Smooth muscle cell (in vitro differentiated cells): ENCODE measurements at regions not wholly inside any gene's neighbourhood (a gene's known extent, or its start where the extent isn't known, plus 50 kb on each side); places are given as distances from the start of the nearest gene placed in this dataset.

Experiments
- DNase-seq: peaks from one replicate; lab custom pipeline; 2025; ENCODE audit not compliant: unreplicated experiment; lab: John Stamatoyannopoulos, UW
- H2AFZ ChIP-seq: fragments of 200-600 bp; sonication (generic); 2 replicates; pipeline ENCODE4 v1.6.0; 2016; ENCODE audit warnings: antibody characterized with exemption, low read depth, mild to moderate bottlenecking
- H3F3A ChIP-seq: fragments of 200-600 bp; sonication (generic); 2 replicates; pipeline ENCODE4 v1.6.0; 2017; ENCODE audit warnings: antibody characterized with exemption, low read depth
- H3K27ac ChIP-seq: fragments of 200-600 bp; sonication (generic); 2 replicates; pipeline ENCODE4 v1.5.1; 2016; ENCODE audit warnings: low read depth, mild to moderate bottlenecking
- H3K27me3 ChIP-seq: fragments of 200-600 bp; sonication (generic); 2 replicates; pipeline ENCODE4 v1.6.1; 2016; ENCODE audit warnings: low read depth, mild to moderate bottlenecking
- H3K36me3 ChIP-seq: fragments of 200-600 bp; sonication (generic); 2 replicates; pipeline ENCODE4 v1.5.1; 2016; ENCODE audit warnings: low read depth
- H3K4me1 ChIP-seq: fragments of 200-600 bp; sonication (generic); 2 replicates; pipeline ENCODE4 v1.5.1; 2016; ENCODE audit warnings: low read depth
- H3K4me2 ChIP-seq: fragments of 200-600 bp; sonication (generic); 2 replicates; pipeline ENCODE4 v1.6.0; 2016; ENCODE audit warnings: mild to moderate bottlenecking
- H3K4me3 ChIP-seq: fragments of 200-600 bp; sonication (generic); 2 replicates; pipeline ENCODE4 v1.5.1; 2016; ENCODE audit warnings: mild to moderate bottlenecking
- H3K79me2 ChIP-seq: fragments of 200-600 bp; sonication (generic); 2 replicates; pipeline ENCODE4 v1.6.0; 2016; ENCODE audit warnings: low read depth, mild to moderate bottlenecking
- H3K9ac ChIP-seq: fragments of 200-600 bp; sonication (generic); 2 replicates; pipeline ENCODE4 v1.6.0; 2016; ENCODE audit warnings: low read depth
- H3K9me3 ChIP-seq: fragments of 200-600 bp; sonication (generic); replicated peaks from 2 replicates; pipeline ENCODE4 v1.5.1; 2016; ENCODE audit warnings: low read depth
- H4K20me1 ChIP-seq: fragments of 200-600 bp; sonication (generic); 2 replicates; pipeline ENCODE4 v1.6.0; 2016; ENCODE audit warnings: low read depth
- CTCF ChIP-seq: fragments of 200-600 bp; sonication (generic); IDR thresholded peaks from 2 replicates; pipeline ENCODE4 v1.5.1; 2017; ENCODE audit warnings: borderline replicate concordance, mild to moderate bottlenecking, antibody characterized with exemption; ENCODE audit not compliant: insufficient read depth, poor library complexity, severe bottlenecking
- WGBS: methylation state at CpG from one replicate; pipeline ENCODE4 v1.1.7; 2016; ENCODE audit warnings: low lambda C conversion rate; 5-methylcytosine and 5-hydroxymethylcytosine counted together

- no peak for DNase-seq
- Histone ChIP-seq H4K20me1 (no peaks in the 10 kb centered on the region), H3K27me3 (no peaks in the 10 kb centered on the region), H3K27ac (peak overlapping the region; percentile 52), H3K4me1 (no peaks in the 10 kb centered on the region), H3K4me2 (peak overlapping the region; percentile 26), H3K4me3 (no peak overlapping the region), H3K79me2 (no peaks in the 10 kb centered on the region), H3F3A (no peaks in the 10 kb centered on the region), H2AFZ (no peak overlapping the region), H3K9me3 (no peaks in the 10 kb centered on the region), H3K9ac (no peak overlapping the region), H3K36me3 (no peaks in the 10 kb centered on the region)
- WGBS, result 47% methylated on average over 2 of the region's 2 CpGs
- TF ChIP-seq CTCF, result no peak
These were observed 229.6 kb upstream of the PLD5 start for GRCh38 chr1:242754125-242754524.

- Histone ChIP-seq H3K79me2 (no peaks in the 10 kb centered on the region), H2AFZ (no peak overlapping the region), H3F3A (no peaks in the 10 kb centered on the region), H3K27me3 (no peaks in the 10 kb centered on the region), H3K9me3 (no peaks in the 10 kb centered on the region), H3K9ac (no peak overlapping the region), H3K4me3 (no peak overlapping the region), H3K4me2 (no peak overlapping the region), H3K4me1 (no peaks in the 10 kb centered on the region), H3K27ac (no peak overlapping the region), H4K20me1 (no peaks in the 10 kb centered on the region), H3K36me3 (no peaks in the 10 kb centered on the region)
- 74% methylated on average over 5 of the region's 5 CpGs for WGBS
- DNase-seq, result no peak
- TF ChIP-seq CTCF, result no peak
These were observed 222.7 kb upstream of the PLD5 start for GRCh38 chr1:242747233-242747632.

GRCh38 chr1:242745079-242745478 lies 220.6 kb upstream of the PLD5 start:
- H2AFZ ChIP-seq, result no peak overlapping the region
- no peak overlapping the region for H3K4me2 ChIP-seq
- no peaks in the 10 kb centered on the region for H3K27me3 ChIP-seq
- no peak for TF ChIP-seq CTCF
- no peaks in the 10 kb centered on the region for H3K4me1 ChIP-seq
- no peak overlapping the region for H3K9ac ChIP-seq
- H3K4me3 ChIP-seq, result no peak overlapping the region
- no peaks in the 10 kb centered on the region for H4K20me1 ChIP-seq
- H3K36me3 ChIP-seq, result no peaks in the 10 kb centered on the region
- no peak overlapping the region for H3K27ac ChIP-seq
- no peaks in the 10 kb centered on the region for H3F3A ChIP-seq
- H3K79me2 ChIP-seq, result no peaks in the 10 kb centered on the region
- no peak for DNase-seq
- WGBS, result 48% methylated on average over 1 of the region's 1 CpG
- no peaks in the 10 kb centered on the region for H3K9me3 ChIP-seq

- Histone ChIP-seq H3K4me3 (no peak overlapping the region), H3K79me2 (no peaks in the 10 kb centered on the region), H4K20me1 (no peaks in the 10 kb centered on the region), H2AFZ (no peak overlapping the region), H3K27me3 (no peaks in the 10 kb centered on the region), H3K4me1 (no peaks in the 10 kb centered on the region), H3K9me3 (no peaks in the 10 kb centered on the region), H3K9ac (no peak overlapping the region), H3K36me3 (no peaks in the 10 kb centered on the region), H3K27ac (no peak overlapping the region), H3F3A (no peaks in the 10 kb centered on the region), H3K4me2 (no peak overlapping the region)
- DNase-seq, result no peak
- no peak for TF ChIP-seq CTCF
- 85% methylated on average over 6 of the region's 6 CpGs for WGBS
These were observed 219.7 kb upstream of the PLD5 start for GRCh38 chr1:242743983-242744780.
